Activated CD4-positive, alpha-beta T cell treated with anti-CD3 and anti-CD28 coated beads, Interleukin-2, amount 10 ng/mL, durations not matched to agents 7 days and 5 days (primary cell): ENCODE measurements at regions not wholly inside any gene's neighbourhood (a gene's known extent, or its start where the extent isn't known, plus 50 kb on each side); places are given as distances from the start of the nearest gene placed in this dataset.
A peak's percentile ranks its signal among the peaks of the same experiment; 100 is the strongest.
"Not testable (repeated sequence)": the region's sequence is repeated elsewhere in the genome, so short reads cannot be mapped to it uniquely, and the experiment has no call there.

ENCODE experiments used
- CTCF ChIA-PET: fragments of 350-600 bp; sonication (Branson Sonifier 250); formaldehyde crosslinking; loops from one replicate; lab custom pipeline; 2021; ENCODE audit warnings: antibody characterized with exemption; lab: Charles Lee
- POLR2A ChIA-PET: fragments of 350-600 bp; sonication (Branson Sonifier 250); formaldehyde crosslinking; loops from one replicate; lab custom pipeline; 2021; ENCODE audit warnings: antibody characterized with exemption; lab: Charles Lee
- DNase-seq: peaks from one replicate; pipeline ENCODE4 v3.0.0-alpha.2; 2020
- H3K27ac Mint-ChIP-seq: one replicate; pipeline ENCODE4 v1.8.0; 2021; ENCODE audit warnings: mild to moderate bottlenecking, moderate library complexity, mixed read lengths
- H3K27me3 Mint-ChIP-seq: one replicate; pipeline ENCODE4 v1.8.0; 2021; ENCODE audit warnings: mixed read lengths
- H3K36me3 Mint-ChIP-seq: one replicate; pipeline ENCODE4 v1.8.0; 2021; ENCODE audit warnings: low read depth, mixed read lengths
- H3K4me1 Mint-ChIP-seq: one replicate; pipeline ENCODE4 v1.8.0; 2021; ENCODE audit warnings: mixed read lengths
- H3K4me3 Mint-ChIP-seq: one replicate; pipeline ENCODE4 v1.8.0; 2021; ENCODE audit warnings: mild to moderate bottlenecking, moderate library complexity, mixed read lengths
- H3K9me3 Mint-ChIP-seq: one replicate; pipeline ENCODE4 v1.8.0; 2021; ENCODE audit warnings: mixed read lengths

- H3K27me3 Mint-ChIP-seq, DNase-seq, H3K9me3 Mint-ChIP-seq, H3K4me3 Mint-ChIP-seq, H3K4me1 Mint-ChIP-seq, H3K27ac Mint-ChIP-seq, POLR2A ChIA-PET, CTCF ChIA-PET, H3K36me3 Mint-ChIP-seq: not testable (repeated sequence)
Observed at GRCh38 chr16:29292952-29293471, 113.5 kb downstream of the NPIPB11 start.

DNA sequence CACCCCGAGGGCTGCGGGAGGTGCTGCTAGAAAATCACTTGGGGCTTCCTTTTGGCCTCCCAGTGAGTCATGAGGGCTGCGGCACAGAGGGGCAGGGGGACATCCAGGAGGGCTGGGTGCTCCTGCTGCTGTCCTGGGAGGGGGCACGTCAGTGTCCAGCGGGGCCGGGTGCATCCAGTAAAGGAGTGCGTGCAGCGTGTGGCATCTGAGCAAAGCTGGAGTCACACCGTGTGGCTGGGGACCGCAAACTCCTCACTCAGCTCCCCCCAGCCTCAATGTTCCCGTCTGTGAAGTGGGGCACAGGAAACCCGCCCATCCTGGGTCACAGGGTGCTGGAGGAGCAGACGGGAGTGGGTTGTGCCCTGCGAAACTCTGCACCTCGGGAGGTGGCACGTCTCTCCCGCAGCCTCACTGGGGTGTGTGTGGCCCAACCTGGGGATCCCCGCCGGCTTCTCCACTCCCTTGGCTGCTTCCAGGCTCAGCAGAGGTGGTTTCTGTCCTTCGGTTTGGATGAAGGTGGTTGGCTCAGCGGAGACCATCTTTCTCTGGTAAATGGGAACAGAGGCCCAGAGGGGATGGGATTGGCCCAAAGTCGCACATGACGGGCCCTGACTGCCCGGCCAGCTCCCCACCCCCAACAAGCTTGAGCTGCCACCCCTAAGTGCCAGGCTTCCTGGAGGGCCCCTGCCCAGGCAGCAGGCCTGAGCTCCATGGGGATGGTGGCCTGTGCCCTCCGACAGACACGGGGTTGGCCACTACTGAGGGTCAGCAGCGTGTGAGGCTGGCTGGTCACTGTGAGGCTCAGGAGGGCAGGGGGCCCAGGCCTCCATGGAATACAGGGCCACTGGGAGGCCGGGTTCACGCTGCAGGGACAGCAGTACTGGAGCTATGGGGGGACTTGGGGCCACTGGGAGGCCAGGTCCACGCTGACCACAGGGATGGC, 114.9 kb downstream of the NPIPB11 start:
- H3K27ac Mint-ChIP-seq, H3K36me3 Mint-ChIP-seq, CTCF ChIA-PET, H3K4me3 Mint-ChIP-seq, POLR2A ChIA-PET, H3K9me3 Mint-ChIP-seq, H3K4me1 Mint-ChIP-seq, H3K27me3 Mint-ChIP-seq, DNase-seq: not testable (repeated sequence)

- CTCF ChIA-PET = no interaction called here
- no peaks in the 10 kb centered on the region for H3K9me3 Mint-ChIP-seq
- H3K4me1 Mint-ChIP-seq = peaks cover 6% of the 10 kb centered on the region
- H3K27ac Mint-ChIP-seq = no peak overlapping the region
- peak overlapping the region; percentile 19 for H3K4me3 Mint-ChIP-seq
- peak; percentile 48 for DNase-seq
- H3K27me3 Mint-ChIP-seq = no peaks in the 10 kb centered on the region
- no peaks in the 10 kb centered on the region for H3K36me3 Mint-ChIP-seq
- POLR2A ChIA-PET = no interaction called here
Observed at GRCh38 chr16:29290631-29291247, 115.8 kb downstream of the NPIPB11 start.

GRCh38 chr16:29289516-29290239, 116.8 kb downstream of the NPIPB11 start:
- H3K4me1 Mint-ChIP-seq, H3K27me3 Mint-ChIP-seq, H3K27ac Mint-ChIP-seq, CTCF ChIA-PET, POLR2A ChIA-PET, H3K9me3 Mint-ChIP-seq, H3K36me3 Mint-ChIP-seq, DNase-seq, H3K4me3 Mint-ChIP-seq: not testable (repeated sequence)

DNA sequence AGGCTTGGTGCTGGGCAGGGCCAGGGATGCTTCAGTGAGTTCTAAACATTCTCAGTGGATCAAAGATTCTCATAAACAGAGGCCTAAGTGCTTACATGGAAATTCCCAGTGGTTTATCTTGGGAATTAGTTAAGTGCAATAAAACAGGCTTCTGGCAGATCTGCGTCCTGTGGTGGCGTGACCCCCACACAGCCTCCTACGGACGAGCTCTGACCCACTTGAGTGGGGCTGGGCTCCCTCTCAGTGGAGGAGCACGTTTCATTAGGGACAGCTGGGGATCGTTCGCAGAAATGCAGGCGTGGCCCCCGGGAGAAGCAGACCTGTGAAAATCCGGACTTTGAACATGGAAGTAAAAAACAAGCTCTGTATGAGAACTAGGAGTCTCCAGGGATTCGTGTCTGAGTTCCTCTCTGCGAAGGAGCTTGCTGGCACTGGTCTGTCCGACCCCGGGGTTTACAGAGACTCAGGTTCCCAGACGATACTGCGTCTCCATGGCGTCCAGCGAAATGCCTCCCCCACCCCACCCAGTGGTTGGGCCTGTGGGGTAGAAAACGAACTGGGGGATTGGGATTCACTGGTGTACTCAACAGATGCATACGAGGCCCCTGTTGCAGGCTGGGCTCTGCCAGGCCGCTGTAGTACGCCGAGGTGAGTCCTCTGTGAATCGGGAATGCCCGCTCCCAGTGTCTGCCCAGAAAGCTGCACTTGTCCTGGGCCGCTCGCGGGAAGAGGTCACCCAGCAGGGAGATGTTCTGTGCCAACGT, 117.6 kb downstream of the NPIPB11 start:
- H3K4me1 Mint-ChIP-seq, H3K9me3 Mint-ChIP-seq, H3K27ac Mint-ChIP-seq, H3K27me3 Mint-ChIP-seq, CTCF ChIA-PET, POLR2A ChIA-PET, H3K36me3 Mint-ChIP-seq, H3K4me3 Mint-ChIP-seq, DNase-seq: not testable (repeated sequence)

DNA sequence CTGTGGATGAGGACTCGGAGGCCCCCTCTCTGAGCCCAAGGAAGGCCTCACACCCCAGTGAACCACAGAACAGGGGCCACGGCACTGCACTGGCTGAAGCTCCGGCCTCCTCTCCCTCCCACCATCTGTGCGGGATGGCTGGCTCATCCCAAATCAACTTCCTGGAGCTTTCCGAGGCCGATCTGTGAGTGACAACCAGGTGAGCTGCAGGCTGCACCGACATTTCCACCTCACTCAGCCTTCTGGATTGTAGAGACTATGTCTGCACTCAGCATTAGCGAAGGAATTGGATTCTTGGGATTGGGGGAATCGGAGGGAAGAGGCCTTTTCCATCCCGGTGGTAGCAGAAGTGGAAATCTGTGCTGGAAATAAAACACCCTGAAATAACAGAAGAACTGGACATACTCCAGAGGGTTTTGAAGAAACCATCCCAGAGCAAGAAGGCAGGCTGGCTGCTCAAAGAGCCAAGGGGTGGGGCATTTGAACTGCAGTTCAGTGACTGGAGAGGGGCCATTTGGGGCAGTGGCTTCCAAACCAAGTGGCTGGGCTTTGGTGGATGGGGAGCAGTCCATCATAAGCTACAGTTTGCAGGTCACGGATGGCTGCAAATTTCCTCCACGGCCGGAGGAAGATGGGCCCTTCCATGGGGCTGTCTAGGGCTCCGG, 118.5 kb downstream of the NPIPB11 start:
- H3K36me3 Mint-ChIP-seq, POLR2A ChIA-PET, H3K9me3 Mint-ChIP-seq: not testable (repeated sequence)

DNA sequence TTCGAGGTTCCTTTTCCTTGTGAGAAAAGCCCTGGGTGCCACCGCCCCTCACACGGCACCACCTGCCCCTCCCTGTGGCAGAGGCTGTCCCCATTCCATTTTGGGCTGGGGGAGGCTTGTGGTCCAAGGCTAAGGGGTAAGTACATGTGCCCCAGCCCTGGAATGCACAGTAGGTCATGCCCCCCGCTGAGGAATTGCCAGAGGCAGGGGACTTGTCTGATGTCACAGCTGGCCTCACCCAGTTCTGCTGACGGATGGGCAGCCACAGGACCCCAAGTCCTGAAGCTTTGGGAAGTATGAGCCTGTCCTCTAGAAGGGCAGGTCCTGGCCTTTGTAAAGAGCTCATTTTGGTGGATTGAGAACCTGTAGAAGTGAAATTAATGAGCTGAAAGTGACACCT, 119.3 kb downstream of the NPIPB11 start:
- CTCF ChIA-PET = interaction anchor here (0.5 kb wide), 1 partner anchor 360 kb away, joined by 4 read pairs; no protein-coding TSS in a partner anchor
- POLR2A ChIA-PET, H3K9me3 Mint-ChIP-seq, H3K4me3 Mint-ChIP-seq, H3K4me1 Mint-ChIP-seq, DNase-seq, H3K27me3 Mint-ChIP-seq, H3K27ac Mint-ChIP-seq, H3K36me3 Mint-ChIP-seq: not testable (repeated sequence)

More for the DNA sequence above, 118.5 kb downstream of the NPIPB11 start:
- not testable (repeated sequence) for H3K27me3 Mint-ChIP-seq, H3K27ac Mint-ChIP-seq, DNase-seq, H3K4me1 Mint-ChIP-seq, H3K4me3 Mint-ChIP-seq
- CTCF ChIA-PET = interaction anchor here (0.5 kb wide), 1 partner anchor 361 kb away, joined by 4 read pairs; no protein-coding TSS in a partner anchor

DNA sequence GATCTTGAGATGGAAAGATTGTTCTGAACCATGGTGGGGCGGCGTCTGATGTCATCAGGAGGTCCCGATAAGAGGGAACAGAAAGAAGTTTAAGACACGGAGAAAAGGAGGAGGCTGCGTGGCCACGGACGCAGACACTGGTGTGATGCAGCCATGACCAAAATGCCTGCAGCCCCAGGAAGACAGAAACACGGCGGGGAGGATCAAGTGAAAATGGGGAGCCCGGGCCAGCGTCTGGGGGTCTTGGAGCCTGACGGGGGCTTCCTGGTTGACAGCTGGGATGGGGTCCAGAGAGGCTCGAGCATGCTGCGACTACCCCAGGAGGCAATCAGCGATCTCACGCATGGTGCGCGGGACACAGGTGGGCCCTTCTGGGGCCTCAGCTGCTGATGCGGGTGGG, 119.7 kb downstream of the NPIPB11 start:
- DNase-seq, H3K9me3 Mint-ChIP-seq, H3K36me3 Mint-ChIP-seq, H3K4me3 Mint-ChIP-seq, H3K27ac Mint-ChIP-seq, CTCF ChIA-PET, POLR2A ChIA-PET, H3K27me3 Mint-ChIP-seq, H3K4me1 Mint-ChIP-seq: not testable (repeated sequence)

DNA sequence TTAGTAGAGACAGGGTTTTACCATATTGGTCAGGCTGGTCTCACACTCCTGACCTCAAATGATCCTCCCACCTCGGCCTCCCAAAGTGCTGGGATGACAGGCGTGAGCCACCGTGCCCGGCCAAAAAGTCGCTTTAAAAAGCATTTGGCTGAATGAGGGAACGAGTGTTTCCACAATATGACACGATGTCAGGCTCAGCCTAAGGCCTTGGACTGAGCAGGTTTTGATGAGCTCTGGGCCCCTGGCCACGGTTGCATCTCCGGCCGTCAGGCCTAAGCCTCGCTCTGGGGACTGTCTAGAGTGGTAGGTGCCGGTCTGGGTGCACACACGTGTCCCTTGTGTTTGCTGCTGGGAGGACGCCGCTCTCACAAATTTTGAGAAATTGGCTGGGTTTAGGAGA, 120.3 kb downstream of the NPIPB11 start:
- POLR2A ChIA-PET, H3K27ac Mint-ChIP-seq, H3K27me3 Mint-ChIP-seq, H3K36me3 Mint-ChIP-seq, DNase-seq, H3K4me3 Mint-ChIP-seq, H3K9me3 Mint-ChIP-seq, H3K4me1 Mint-ChIP-seq, CTCF ChIA-PET: not testable (repeated sequence)

GRCh38 chr16:29285151-29285885, 121.2 kb downstream of the NPIPB11 start:
- POLR2A ChIA-PET, H3K27me3 Mint-ChIP-seq, H3K4me3 Mint-ChIP-seq: not testable (repeated sequence)

GRCh38 chr16:29284723-29285122, 121.8 kb downstream of the NPIPB11 start:
- H3K4me3 Mint-ChIP-seq, H3K4me1 Mint-ChIP-seq, H3K27ac Mint-ChIP-seq, DNase-seq, H3K36me3 Mint-ChIP-seq, H3K9me3 Mint-ChIP-seq, POLR2A ChIA-PET, CTCF ChIA-PET, H3K27me3 Mint-ChIP-seq: not testable (repeated sequence)

More at GRCh38 chr16:29285151-29285885, 121.2 kb downstream of the NPIPB11 start:
- H3K36me3 Mint-ChIP-seq, CTCF ChIA-PET, DNase-seq, H3K27ac Mint-ChIP-seq, H3K9me3 Mint-ChIP-seq, H3K4me1 Mint-ChIP-seq: not testable (repeated sequence)
